GM23248 (cell line): ENCODE measurements at regions not wholly inside any gene's neighbourhood (a gene's known extent, or its start where the extent isn't known, plus 50 kb on each side); places are given as distances from the start of the nearest gene placed in this dataset.
"Not testable (repeated sequence)": the region's sequence is repeated elsewhere in the genome, so short reads cannot be mapped to it uniquely, and the experiment has no call there.

Experiments used
- DNase-seq: peaks from one replicate; pipeline ENCODE4 v3.0.0-alpha.2; 2015
- H2AFZ ChIP-seq: fragments of 200-600 bp; sonication (generic); 2 replicates; pipeline ENCODE4 v1.6.1; 2016; ENCODE audit warnings: antibody characterized with exemption
- H3F3A ChIP-seq: fragments of 200-600 bp; sonication (generic); 2 replicates; pipeline ENCODE4 v1.6.1; 2016; ENCODE audit warnings: mild to moderate bottlenecking, antibody characterized with exemption, mixed run types; ENCODE audit not compliant: insufficient read depth
- H3K27ac ChIP-seq: fragments of 200-600 bp; sonication (generic); 2 replicates; pipeline ENCODE4 v1.5.1; 2016; ENCODE audit warnings: mild to moderate bottlenecking
- H3K27me3 ChIP-seq: fragments of 200-600 bp; sonication (generic); replicated peaks from 2 replicates; pipeline ENCODE4 v1.6.1; 2016; ENCODE audit warnings: mild to moderate bottlenecking; ENCODE audit not compliant: insufficient read depth
- H3K36me3 ChIP-seq: fragments of 200-600 bp; sonication (generic); 2 replicates; pipeline ENCODE4 v1.6.1; 2016; ENCODE audit warnings: low read depth, mild to moderate bottlenecking
- H3K4me1 ChIP-seq: fragments of 200-600 bp; sonication (generic); 2 replicates; pipeline ENCODE4 v1.6.1; 2016; ENCODE audit warnings: mild to moderate bottlenecking; ENCODE audit not compliant: insufficient read depth
- H3K4me2 ChIP-seq: fragments of 200-600 bp; sonication (generic); one replicate; pipeline ENCODE4 v1.6.1; 2016; ENCODE audit warnings: mild to moderate bottlenecking; ENCODE audit not compliant: unreplicated experiment
- H3K4me3 ChIP-seq: fragments of 200-600 bp; sonication (generic); 2 replicates; pipeline ENCODE4 v1.5.1; 2016; ENCODE audit warnings: mild to moderate bottlenecking
- H3K79me2 ChIP-seq: fragments of 200-600 bp; sonication (generic); 2 replicates; pipeline ENCODE4 v1.6.1; 2016; ENCODE audit warnings: mild to moderate bottlenecking; ENCODE audit not compliant: insufficient read depth
- H3K9ac ChIP-seq: fragments of 200-600 bp; sonication (generic); 2 replicates; pipeline ENCODE4 v1.6.1; 2016; ENCODE audit warnings: mild to moderate bottlenecking
- H3K9me2 ChIP-seq: fragments of 200-600 bp; sonication (generic); 2 replicates; pipeline ENCODE4 v1.6.1; 2016; ENCODE audit warnings: mixed run types, mild to moderate bottlenecking, moderate library complexity; ENCODE audit not compliant: insufficient read depth
- H3K9me3 ChIP-seq: fragments of 200-600 bp; sonication (generic); one replicate; pipeline ENCODE4 v1.6.1; 2017; ENCODE audit warnings: low read depth
- H4K20me1 ChIP-seq: fragments of 200-600 bp; sonication (generic); 2 replicates; pipeline ENCODE4 v1.6.0; 2016; ENCODE audit not compliant: insufficient read depth
- EZH2 ChIP-seq: fragments of 200-600 bp; sonication (generic); IDR thresholded peaks from 2 replicates; pipeline ENCODE4 v1.6.1; 2018; ENCODE audit warnings: antibody characterized with exemption, mild to moderate bottlenecking; ENCODE audit not compliant: insufficient read depth, poor library complexity, severe bottlenecking
- EZH2phosphoT487 ChIP-seq: fragments of 200-600 bp; sonication (generic); IDR thresholded peaks from 2 replicates; pipeline ENCODE4 v1.6.1; 2018; ENCODE audit warnings: antibody characterized with exemption, moderate library complexity, mild to moderate bottlenecking, low read depth; ENCODE audit not compliant: insufficient read depth
- WGBS, 2 experiments: methylation state at CpG; one replicate each; pipeline ENCODE4 v1.1.6; 2015 to 2017; ENCODE audit warnings: low lambda C conversion rate in 2 of 2, low coverage in 1 of 2; ENCODE audit errors: missing lambda C conversion rate in 2 of 2; 5-methylcytosine and 5-hydroxymethylcytosine counted together
- in situ Hi-C: fragments of 300-500 bp; cut with MboI; formaldehyde crosslinking; loops from 2 replicates; pipeline ENCODE4 v1.15.0; 2020

DNA sequence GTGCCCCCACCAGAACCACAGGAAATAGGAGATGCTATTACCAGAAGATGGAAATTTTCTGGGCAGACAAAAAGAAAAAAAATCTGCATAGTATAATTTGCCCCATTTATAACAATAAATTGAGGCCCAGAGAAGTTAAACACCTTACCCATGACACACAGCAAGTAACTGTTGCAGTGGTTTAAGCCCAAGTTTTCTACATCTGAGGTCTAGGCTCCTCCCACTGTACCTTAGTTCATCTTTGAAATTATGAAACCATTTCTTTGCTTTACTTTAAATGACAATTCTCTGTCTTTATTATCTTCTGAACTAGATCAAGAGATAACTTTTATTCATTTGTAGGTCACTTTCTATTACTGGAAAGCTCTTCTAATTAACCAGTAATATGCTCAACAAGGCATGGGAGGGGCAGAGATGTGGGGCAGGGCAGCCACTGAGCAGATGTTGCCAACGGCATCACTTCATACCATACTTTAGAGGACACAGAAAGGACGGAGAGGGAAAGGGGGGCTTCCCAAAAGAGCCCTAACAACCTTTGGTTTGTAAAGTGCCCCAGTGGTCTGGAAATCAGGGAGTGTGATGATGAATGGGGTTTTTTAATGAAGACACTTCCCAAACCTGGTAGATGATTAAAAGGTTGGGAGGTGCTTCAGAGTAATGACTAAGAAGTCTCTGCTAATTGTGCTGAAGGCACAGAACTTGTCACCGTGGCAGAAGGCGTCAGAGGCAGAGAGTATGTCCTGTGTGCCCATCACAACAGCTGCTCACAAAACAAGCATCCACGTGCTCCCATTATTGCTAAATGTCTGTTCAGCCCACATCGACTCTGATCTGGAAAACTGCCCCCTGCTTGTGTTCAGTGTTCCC is 342.5 kb downstream of the SHQ1 start:
- 55 to 57% methylated on average over 6 of the region's 6 CpGs for WGBS, 2 experiments
- Histone ChIP-seq H4K20me1 (no peaks in the 10 kb centered on the region), H3K4me2 (no peak overlapping the region), H3K9me3 (no peaks in the 10 kb centered on the region), H3K4me1 (no peaks in the 10 kb centered on the region), H2AFZ (no peak overlapping the region), H3K4me3 (no peak overlapping the region), H3K79me2 (no peaks in the 10 kb centered on the region), H3K27me3 (no peaks in the 10 kb centered on the region; the same call in none of the 2 replicates), H3F3A (no peaks in the 10 kb centered on the region), H3K36me3 (no peaks in the 10 kb centered on the region), H3K9ac (no peak overlapping the region), H3K9me2 (no peaks in the 10 kb centered on the region), H3K27ac (no peak overlapping the region)
- in situ Hi-C loops, result no loop called here
- no peak for DNase-seq
- no peak for TF ChIP-seq EZH2phosphoT487

DNA sequence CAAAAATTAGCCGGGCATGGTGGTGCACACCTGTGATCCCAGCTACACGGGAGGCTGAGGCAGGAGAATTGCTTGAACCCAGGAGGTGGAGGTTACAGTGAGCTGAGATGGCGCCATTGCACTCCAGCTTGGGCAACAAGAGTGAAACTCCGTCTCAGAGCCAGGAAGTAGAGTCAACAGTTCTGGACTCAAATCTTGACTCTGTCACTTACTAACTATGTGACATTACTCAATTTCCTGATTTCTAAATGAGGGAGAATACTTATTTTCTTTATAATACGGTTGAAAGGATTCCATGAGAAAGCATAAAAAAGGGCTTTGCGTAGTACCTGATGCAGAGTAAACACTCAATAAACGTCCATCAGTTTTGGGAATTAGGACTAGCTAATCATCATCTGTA is 350.7 kb downstream of the SHQ1 start:
- H3K36me3 ChIP-seq, H3K9me3 ChIP-seq, H2AFZ ChIP-seq, H3K27me3 ChIP-seq, H3K9ac ChIP-seq, H3K9me2 ChIP-seq, H3K4me2 ChIP-seq, in situ Hi-C loops, H3K4me1 ChIP-seq, H3F3A ChIP-seq, DNase-seq, H3K27ac ChIP-seq, H3K4me3 ChIP-seq, H3K79me2 ChIP-seq, H4K20me1 ChIP-seq: not testable (repeated sequence)
- WGBS, 2 experiments, result 83 to 86% methylated on average over 7 of the region's 7 CpGs

DNA sequence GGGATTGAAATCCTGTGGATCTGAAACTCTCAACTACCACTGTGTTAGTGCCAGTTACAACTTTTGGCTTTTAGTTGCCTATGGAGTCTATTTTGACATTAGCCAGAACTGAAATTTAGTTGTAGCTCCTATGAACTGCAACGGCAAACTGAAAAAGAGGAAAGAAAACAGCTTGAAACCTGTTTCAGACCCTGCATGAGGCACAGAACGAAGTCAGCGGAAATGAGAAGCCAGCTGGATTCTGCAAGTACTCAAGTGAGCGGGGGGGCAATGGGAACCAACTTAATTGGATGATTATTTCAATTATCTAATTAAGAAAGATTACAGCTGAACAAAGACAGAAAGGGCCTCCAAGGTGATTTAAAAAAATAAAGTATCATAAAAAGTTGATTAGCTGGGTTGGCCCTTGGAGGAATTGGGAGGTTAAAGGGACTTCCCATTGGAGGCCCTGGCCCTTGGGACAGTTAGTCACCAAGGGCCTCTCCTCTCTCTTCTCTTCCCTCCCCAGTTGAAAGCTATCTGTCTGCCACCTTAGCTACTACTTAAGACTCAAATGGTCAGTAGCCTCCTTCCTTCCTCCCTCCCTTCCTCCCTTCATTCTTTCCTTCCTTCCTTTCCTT is 352.1 kb downstream of the SHQ1 start:
- no peak overlapping the region for H3K4me2 ChIP-seq
- H3K4me3 ChIP-seq, result no peak overlapping the region
- H3K4me1 ChIP-seq, result peaks cover 10% of the 10 kb centered on the region
- H3K27me3 ChIP-seq, result no peaks in the 10 kb centered on the region
- H2AFZ ChIP-seq, result no peak overlapping the region
- TF ChIP-seq EZH2 (no peak), EZH2phosphoT487 (no peak)
- no peaks in the 10 kb centered on the region for H3K36me3 ChIP-seq
- H3K79me2 ChIP-seq, result no peaks in the 10 kb centered on the region
- no peaks in the 10 kb centered on the region for H4K20me1 ChIP-seq
- H3F3A ChIP-seq, result 0 out of 2 replicates have a peak, but pooled peaks cover 5% of the 10 kb centered on the region
- no peaks in the 10 kb centered on the region for H3K9me2 ChIP-seq
- no peak for DNase-seq
- in situ Hi-C loops, result no loop called here
- WGBS, 2 experiments, result 65 to 83% methylated on average over 3 to 4 of the region's 4 CpGs
- H3K27ac ChIP-seq, result no peak overlapping the region
- H3K9ac ChIP-seq, result no peak overlapping the region
- no peaks in the 10 kb centered on the region for H3K9me3 ChIP-seq

DNA sequence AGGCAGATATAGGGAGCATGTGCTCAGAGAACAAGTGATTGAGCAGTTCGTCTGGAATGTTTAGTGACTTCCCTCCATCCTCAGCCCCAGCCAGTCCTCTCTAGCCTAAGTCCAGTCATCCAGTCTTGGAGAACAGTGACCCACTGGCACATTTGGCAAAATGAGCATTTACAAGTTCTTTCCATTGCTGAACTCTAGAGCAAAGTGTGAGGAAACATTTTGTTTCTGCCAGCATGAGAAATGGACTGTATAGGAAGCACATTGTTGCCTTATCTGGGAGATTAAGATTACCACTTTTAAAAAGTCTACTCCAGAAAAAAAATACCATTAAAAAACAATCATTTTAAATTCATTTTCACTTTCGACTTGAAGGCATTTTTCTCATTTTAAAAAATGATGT is 353.6 kb downstream of the SHQ1 start:
- Histone ChIP-seq H3K27ac (no peak overlapping the region), H2AFZ (no peak overlapping the region), H3K4me3 (no peak overlapping the region), H3F3A (0 out of 2 replicates have a peak, but pooled peaks cover 5% of the 10 kb centered on the region), H4K20me1 (no peaks in the 10 kb centered on the region), H3K79me2 (no peaks in the 10 kb centered on the region), H3K9ac (no peak overlapping the region), H3K9me3 (no peaks in the 10 kb centered on the region), H3K36me3 (no peaks in the 10 kb centered on the region), H3K27me3 (no peaks in the 10 kb centered on the region), H3K9me2 (no peaks in the 10 kb centered on the region), H3K4me2 (no peak overlapping the region), H3K4me1 (peaks cover 10% of the 10 kb centered on the region)
- 52 to 54% methylated on average over 2 of the region's 2 CpGs for WGBS, 2 experiments
- TF ChIP-seq EZH2phosphoT487 (no peak), EZH2 (no peak)
- in situ Hi-C loops, result no loop called here
- peak; percentile 65 for DNase-seq
